ENCODE measurements at regions not wholly inside any gene's neighbourhood (a gene's known extent, or its start where the extent isn't known, plus 50 kb on each side); places are given as distances from the start of the nearest gene placed in this dataset.

DNA sequence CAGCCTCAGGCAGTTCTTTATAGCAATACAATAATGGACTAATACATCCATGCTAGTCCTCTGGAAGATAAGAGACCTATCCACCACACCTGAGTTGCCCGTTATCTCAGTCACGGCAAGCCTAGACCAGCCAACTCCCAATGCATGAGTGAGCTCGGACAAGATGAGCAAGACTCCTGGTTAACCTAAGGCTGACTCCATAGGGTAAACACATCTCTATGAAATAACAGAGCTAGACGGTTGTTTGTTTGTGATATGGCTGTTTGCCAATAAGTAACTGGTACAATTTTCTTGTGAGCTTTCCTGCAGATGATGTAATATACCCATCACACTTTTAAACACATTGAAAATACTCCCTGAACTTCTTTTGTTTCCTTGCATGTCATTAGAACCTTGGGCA is 70.6 kb upstream of the PHACTR1 start:
- no peak for DNase-seq (ENCODE audit: low read depth)
- TF ChIP-seq, protein P1, sequence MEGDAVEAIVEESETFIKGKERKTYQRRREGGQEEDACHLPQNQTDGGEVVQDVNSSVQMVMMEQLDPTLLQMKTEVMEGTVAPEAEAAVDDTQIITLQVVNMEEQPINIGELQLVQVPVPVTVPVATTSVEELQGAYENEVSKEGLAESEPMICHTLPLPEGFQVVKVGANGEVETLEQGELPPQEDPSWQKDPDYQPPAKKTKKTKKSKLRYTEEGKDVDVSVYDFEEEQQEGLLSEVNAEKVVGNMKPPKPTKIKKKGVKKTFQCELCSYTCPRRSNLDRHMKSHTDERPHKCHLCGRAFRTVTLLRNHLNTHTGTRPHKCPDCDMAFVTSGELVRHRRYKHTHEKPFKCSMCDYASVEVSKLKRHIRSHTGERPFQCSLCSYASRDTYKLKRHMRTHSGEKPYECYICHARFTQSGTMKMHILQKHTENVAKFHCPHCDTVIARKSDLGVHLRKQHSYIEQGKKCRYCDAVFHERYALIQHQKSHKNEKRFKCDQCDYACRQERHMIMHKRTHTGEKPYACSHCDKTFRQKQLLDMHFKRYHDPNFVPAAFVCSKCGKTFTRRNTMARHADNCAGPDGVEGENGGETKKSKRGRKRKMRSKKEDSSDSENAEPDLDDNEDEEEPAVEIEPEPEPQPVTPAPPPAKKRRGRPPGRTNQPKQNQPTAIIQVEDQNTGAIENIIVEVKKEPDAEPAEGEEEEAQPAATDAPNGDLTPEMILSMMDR (conservative IDR thresholded peaks at IDR 0.05; ENCODE audit: low read depth, low read length), result no peak
- H3K4me3 ChIP-seq (ENCODE audit: low read depth, low read length), result no peak overlapping the region

GRCh38 chr6:12648171-12648570 is 68.4 kb upstream of the PHACTR1 start:
- DNase-seq (ENCODE audit: low read depth), result no peak
- TF ChIP-seq, protein P1 (conservative IDR thresholded peaks at IDR 0.05; ENCODE audit: low read depth, low read length), result no peak
- H3K4me3 ChIP-seq (ENCODE audit: low read depth, low read length), result no peak overlapping the region

DNA sequence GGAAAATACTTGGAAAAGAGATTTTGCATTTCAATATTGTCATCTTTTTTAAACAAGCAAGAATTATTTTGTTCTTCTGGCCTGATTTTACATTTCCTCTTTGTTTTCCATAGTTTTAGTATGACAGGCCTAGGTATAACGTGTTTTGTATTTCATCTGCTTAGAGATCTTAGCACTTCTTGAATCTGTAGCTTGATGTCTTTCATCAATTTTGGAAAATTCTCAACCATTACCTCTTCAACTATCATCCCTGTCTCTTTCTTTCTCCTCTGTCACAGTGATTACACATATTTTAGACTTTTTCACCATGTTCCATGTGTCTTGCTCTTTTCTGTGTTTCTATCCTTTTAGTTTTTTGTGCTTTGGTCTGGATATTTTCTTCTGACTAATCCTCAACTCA is 67.2 kb upstream of the PHACTR1 start:
- DNase-seq (ENCODE audit: low read depth), result no peak

GRCh38 chr6:12653486-12653885 is 63.1 kb upstream of the PHACTR1 start:
- no peak for DNase-seq (ENCODE audit: low read depth)
- TF ChIP-seq, protein P1 (conservative IDR thresholded peaks at IDR 0.05; ENCODE audit: low read depth, low read length), result no peak
- no peak overlapping the region for H3K4me3 ChIP-seq (ENCODE audit: low read depth, low read length)

More for the DNA sequence above, 67.2 kb upstream of the PHACTR1 start:
- no peak overlapping the region for H3K4me3 ChIP-seq (ENCODE audit: low read depth, low read length)
- TF ChIP-seq, protein P1 (conservative IDR thresholded peaks at IDR 0.05; ENCODE audit: low read depth, low read length), result no peak

DNA sequence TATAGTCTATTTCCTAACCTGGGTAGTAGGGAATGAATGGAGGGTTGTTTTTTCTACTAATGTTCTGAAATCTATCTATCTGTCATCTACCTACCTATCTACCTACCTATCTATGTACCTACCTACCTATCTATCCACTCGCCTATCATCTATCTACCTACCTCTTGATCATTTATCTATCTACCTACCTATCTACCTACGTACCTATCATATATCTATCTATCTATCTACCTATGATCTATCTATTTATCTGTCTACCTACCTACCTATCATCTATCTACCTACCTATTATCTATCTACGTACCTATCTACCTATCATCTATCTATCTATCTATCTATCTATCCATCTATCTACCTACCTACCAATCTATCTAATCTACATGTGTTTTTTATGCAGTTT is 62.5 kb upstream of the PHACTR1 start:
- H3K4me3 ChIP-seq (ENCODE audit: low read depth, low read length), result no peak overlapping the region
- TF ChIP-seq, protein P1 (conservative IDR thresholded peaks at IDR 0.05; ENCODE audit: low read depth, low read length), result no peak
- DNase-seq (ENCODE audit: low read depth), result no peak

DNA sequence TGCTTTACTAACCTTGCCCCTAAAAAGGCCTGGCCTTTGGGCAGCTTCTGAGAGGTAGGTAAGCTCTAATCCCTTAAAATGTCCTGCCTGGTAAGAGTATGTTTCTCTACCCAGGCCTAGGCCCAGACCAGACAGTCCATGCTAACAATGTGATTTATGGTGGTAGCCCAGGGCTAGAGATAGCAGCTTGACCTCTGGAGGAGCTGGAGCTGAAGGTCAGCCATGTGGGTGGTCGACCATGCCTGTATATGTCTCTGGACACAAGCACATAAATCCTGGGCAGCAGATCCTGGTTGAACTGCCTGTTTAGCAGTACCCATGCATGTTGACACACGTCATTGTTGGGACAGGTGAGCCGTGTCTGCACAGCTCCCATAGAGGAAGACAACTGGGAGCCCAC is 62.1 kb upstream of the PHACTR1 start:
- no peak for DNase-seq (ENCODE audit: low read depth)
- TF ChIP-seq, protein P1 (conservative IDR thresholded peaks at IDR 0.05; ENCODE audit: low read depth, low read length), result no peak

DNA sequence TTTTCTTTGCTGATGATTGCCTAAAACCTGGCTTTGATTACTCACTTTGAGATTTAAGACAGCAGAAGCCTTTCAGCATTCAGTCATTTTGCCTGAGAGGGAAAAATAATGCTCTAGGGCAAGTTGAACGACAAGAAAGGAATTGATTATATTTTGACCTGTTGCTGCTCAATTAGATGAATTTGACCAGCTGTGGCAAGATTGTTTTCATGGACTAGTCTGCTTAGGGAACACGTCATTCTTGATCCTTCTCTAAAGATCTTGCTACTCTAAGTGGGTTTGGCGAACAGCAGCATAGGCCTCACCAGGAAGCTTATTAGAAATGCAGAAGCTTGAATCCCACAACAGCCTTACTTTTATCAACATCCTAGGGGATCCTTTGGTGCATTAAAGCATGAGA is 59.7 kb upstream of the PHACTR1 start:
- TF ChIP-seq, protein P1 (conservative IDR thresholded peaks at IDR 0.05; ENCODE audit: low read depth, low read length), result no peak
- H3K4me3 ChIP-seq (ENCODE audit: low read depth, low read length), result no peak overlapping the region
- no peak for DNase-seq (ENCODE audit: low read depth)

More for the DNA sequence above, 62.1 kb upstream of the PHACTR1 start:
- H3K4me3 ChIP-seq (ENCODE audit: low read depth, low read length), result no peak overlapping the region

Data from epithelial cell of proximal tubule (primary cell).